ENCODE measurements at regions not wholly inside any gene's neighbourhood (a gene's known extent, or its start where the extent isn't known, plus 50 kb on each side); places are given as distances from the start of the nearest gene placed in this dataset.
"Not testable (repeated sequence)": the region's sequence is repeated elsewhere in the genome, so short reads cannot be mapped to it uniquely, and the experiment has no call there.

DNA sequence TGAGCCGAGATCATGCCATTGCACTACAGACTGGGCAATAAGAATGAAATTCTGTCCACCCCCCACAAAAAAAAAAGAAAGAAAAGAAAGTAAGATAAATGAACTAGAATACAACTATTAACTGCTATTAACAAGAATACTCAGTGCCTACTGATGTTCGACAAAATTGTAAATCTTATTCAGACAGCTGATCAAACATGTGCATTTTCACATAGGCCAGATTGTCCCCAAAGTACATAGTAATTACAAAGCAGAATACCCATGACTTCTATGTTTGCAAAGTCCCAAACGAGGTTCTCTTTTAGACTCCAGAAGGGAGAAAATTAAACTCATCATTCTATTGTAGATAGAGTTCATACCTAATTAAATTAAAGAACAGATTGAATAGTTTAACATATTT, 113.4 kb downstream of the UFM1 start:
- Histone ChIP-seq H2BK5ac (ENCODE audit: low read length) (no peak overlapping the region), H2AFZ (ENCODE audit: low read length) (no peak overlapping the region), H3K4ac (ENCODE audit: low read length) (no peak overlapping the region), H3K14ac (ENCODE audit: low read length) (no peak overlapping the region), H2AK5ac (ENCODE audit: low read depth, low read length) (no peak overlapping the region), H3K27ac (replicated peaks; ENCODE audit: low read length) (no peak overlapping the region), H3K36me3 (replicated peaks in 1 of 2; ENCODE audit: control insufficient read depth in 2 of 2, insufficient read depth in 2 of 2, low read length in 2 of 2) (no peaks in the 10 kb centered on the region), H2BK12ac (ENCODE audit: low read length) (no peak overlapping the region), H3K79me1 (ENCODE audit: low read depth, low read length) (no peaks in the 10 kb centered on the region), H3K23ac (ENCODE audit: low read depth, low read length, poor library complexity) (no peak overlapping the region), H4K91ac (ENCODE audit: low read depth, low read length, poor library complexity) (no peak overlapping the region), H4K8ac (ENCODE audit: low read depth, low read length) (no peak overlapping the region), H3K4me1 (ENCODE audit: control insufficient read depth in 2 of 2, insufficient read depth in 1 of 2, low read depth in 1 of 2, low read length in 2 of 2) (no peaks in the 10 kb centered on the region), H3K27me3 (ENCODE audit: control insufficient read depth in 3 of 3, insufficient read depth in 3 of 3, low read depth in 1 of 3, low read length in 3 of 3) (no peaks in the 10 kb centered on the region), H3K9ac (ENCODE audit: low read depth, low read length, poor library complexity) (no peak overlapping the region), H3K9me3 (replicated peaks in 1 of 2; ENCODE audit: control insufficient read depth in 2 of 2, insufficient read depth in 1 of 2, low read depth in 1 of 2, low read length in 2 of 2) (peaks cover 0 to 3% of the 10 kb centered on the region in 2 donors), H3K4me2 (ENCODE audit: insufficient read depth, low read length, poor library complexity, severe bottlenecking) (no peak overlapping the region), H3K18ac (ENCODE audit: low read length) (no peak overlapping the region), H3K4me3 (ENCODE audit: low read length in 2 of 2) (no peak overlapping the region), H2BK15ac (ENCODE audit: low read length) (no peak overlapping the region), H2BK120ac (ENCODE audit: low read depth, low read length) (no peak overlapping the region)
- WGBS, 2 donors (ENCODE audit: extremely low coverage in 2 of 2, insufficient read length in 2 of 2, insufficient replicate concordance in 1 of 2) = no CpG with 5 or more reads among the region's 3 CpGs
- DNase-seq (ENCODE audit: low spot score) = no peak

DNA sequence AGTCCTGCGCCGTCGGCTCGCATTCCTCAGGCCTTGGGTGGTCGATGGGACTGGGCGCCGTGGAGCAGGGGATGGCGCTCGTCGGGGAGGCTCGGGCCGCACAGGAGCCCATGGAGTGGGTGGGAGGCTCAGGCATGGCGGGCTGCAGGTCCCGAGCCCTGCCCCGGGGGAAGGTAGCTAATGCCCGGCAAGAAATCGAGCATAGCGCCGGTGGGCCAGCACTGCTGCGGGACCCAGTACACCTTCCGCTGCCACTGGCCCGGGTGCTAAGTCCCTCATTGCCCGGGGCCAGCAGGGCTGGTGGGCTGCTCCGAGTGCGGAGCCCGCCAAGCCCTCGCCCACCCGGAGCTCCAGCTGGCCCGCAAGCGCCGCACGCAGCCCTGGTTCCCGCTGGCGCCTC, 122.8 kb downstream of the UFM1 start:
- not testable (repeated sequence) for H3K9ac ChIP-seq (ENCODE audit: low read depth, low read length, poor library complexity); H3K9me3 ChIP-seq (replicated peaks in 1 of 2; ENCODE audit: control insufficient read depth in 2 of 2, insufficient read depth in 1 of 2, low read depth in 1 of 2, low read length in 2 of 2); H3K14ac ChIP-seq (ENCODE audit: low read length); H4K91ac ChIP-seq (ENCODE audit: low read depth, low read length, poor library complexity); H3K79me1 ChIP-seq (ENCODE audit: low read depth, low read length); H2BK15ac ChIP-seq (ENCODE audit: low read length); H3K27me3 ChIP-seq (ENCODE audit: control insufficient read depth in 3 of 3, insufficient read depth in 3 of 3, low read depth in 1 of 3, low read length in 3 of 3); H3K36me3 ChIP-seq (replicated peaks in 1 of 2; ENCODE audit: control insufficient read depth in 2 of 2, insufficient read depth in 2 of 2, low read length in 2 of 2); DNase-seq (ENCODE audit: low spot score); H3K18ac ChIP-seq (ENCODE audit: low read length); H3K4me3 ChIP-seq (ENCODE audit: low read length in 2 of 2); H4K8ac ChIP-seq (ENCODE audit: low read depth, low read length); H2BK12ac ChIP-seq (ENCODE audit: low read length); H3K23ac ChIP-seq (ENCODE audit: low read depth, low read length, poor library complexity); H3K4me2 ChIP-seq (ENCODE audit: insufficient read depth, low read length, poor library complexity, severe bottlenecking); H3K4me1 ChIP-seq (ENCODE audit: control insufficient read depth in 2 of 2, insufficient read depth in 1 of 2, low read depth in 1 of 2, low read length in 2 of 2); H3K4ac ChIP-seq (ENCODE audit: low read length); H2AK5ac ChIP-seq (ENCODE audit: low read depth, low read length); H2BK120ac ChIP-seq (ENCODE audit: low read depth, low read length); H3K27ac ChIP-seq (replicated peaks; ENCODE audit: low read length); H2AFZ ChIP-seq (ENCODE audit: low read length); H2BK5ac ChIP-seq (ENCODE audit: low read length)
- WGBS, 2 donors (ENCODE audit: extremely low coverage in 2 of 2, insufficient read length in 2 of 2, insufficient replicate concordance in 1 of 2) = no CpG with 5 or more reads among the region's 34 CpGs

DNA sequence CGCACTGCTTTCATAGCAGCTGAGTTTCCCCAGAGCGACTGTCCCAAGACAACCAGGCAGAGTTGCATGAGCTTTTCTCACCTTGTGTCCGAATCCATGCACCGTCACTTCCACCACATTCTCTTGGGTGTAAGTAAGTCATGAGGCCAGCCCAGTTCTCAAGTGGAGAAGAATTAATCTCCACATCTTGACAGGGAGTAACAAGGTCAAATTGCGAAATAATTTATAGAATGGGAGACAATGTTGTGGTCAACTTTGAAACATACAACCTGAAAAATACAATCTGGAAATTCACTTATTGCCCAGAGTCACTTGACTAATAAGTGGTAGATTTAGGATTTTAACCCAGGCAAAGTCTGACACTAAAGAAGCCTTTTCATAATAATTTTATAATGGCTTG, 123.7 kb downstream of the UFM1 start:
- Histone ChIP-seq H3K14ac (ENCODE audit: low read length) (no peak overlapping the region), H2BK12ac (ENCODE audit: low read length) (no peak overlapping the region), H3K18ac (ENCODE audit: low read length) (no peak overlapping the region), H2AK5ac (ENCODE audit: low read depth, low read length) (no peak overlapping the region), H2BK120ac (ENCODE audit: low read depth, low read length) (no peak overlapping the region), H3K9me3 (replicated peaks in 1 of 2; ENCODE audit: control insufficient read depth in 2 of 2, insufficient read depth in 1 of 2, low read depth in 1 of 2, low read length in 2 of 2) (peaks cover 0 to 1% of the 10 kb centered on the region in 2 donors), H2BK15ac (ENCODE audit: low read length) (no peak overlapping the region), H2BK5ac (ENCODE audit: low read length) (no peak overlapping the region), H3K27me3 (ENCODE audit: control insufficient read depth in 3 of 3, insufficient read depth in 3 of 3, low read depth in 1 of 3, low read length in 3 of 3) (no peaks in the 10 kb centered on the region), H3K4me2 (ENCODE audit: insufficient read depth, low read length, poor library complexity, severe bottlenecking) (no peak overlapping the region), H3K4ac (ENCODE audit: low read length) (no peak overlapping the region), H3K4me1 (ENCODE audit: control insufficient read depth in 2 of 2, insufficient read depth in 1 of 2, low read depth in 1 of 2, low read length in 2 of 2) (no peaks in the 10 kb centered on the region), H4K8ac (ENCODE audit: low read depth, low read length) (no peak overlapping the region), H3K23ac (ENCODE audit: low read depth, low read length, poor library complexity) (no peak overlapping the region), H3K79me1 (ENCODE audit: low read depth, low read length) (no peaks in the 10 kb centered on the region), H3K9ac (ENCODE audit: low read depth, low read length, poor library complexity) (no peak overlapping the region), H3K27ac (replicated peaks; ENCODE audit: low read length) (no peak overlapping the region), H3K36me3 (replicated peaks in 1 of 2; ENCODE audit: control insufficient read depth in 2 of 2, insufficient read depth in 2 of 2, low read length in 2 of 2) (no peaks in the 10 kb centered on the region), H2AFZ (ENCODE audit: low read length) (no peak overlapping the region), H3K4me3 (ENCODE audit: low read length in 2 of 2) (no peak overlapping the region), H4K91ac (ENCODE audit: low read depth, low read length, poor library complexity) (no peak overlapping the region)
- no CpG with 5 or more reads among the region's 5 CpGs for WGBS, 2 donors (ENCODE audit: extremely low coverage in 2 of 2, insufficient read length in 2 of 2, insufficient replicate concordance in 1 of 2)
- no peak for DNase-seq (ENCODE audit: low spot score)

DNA sequence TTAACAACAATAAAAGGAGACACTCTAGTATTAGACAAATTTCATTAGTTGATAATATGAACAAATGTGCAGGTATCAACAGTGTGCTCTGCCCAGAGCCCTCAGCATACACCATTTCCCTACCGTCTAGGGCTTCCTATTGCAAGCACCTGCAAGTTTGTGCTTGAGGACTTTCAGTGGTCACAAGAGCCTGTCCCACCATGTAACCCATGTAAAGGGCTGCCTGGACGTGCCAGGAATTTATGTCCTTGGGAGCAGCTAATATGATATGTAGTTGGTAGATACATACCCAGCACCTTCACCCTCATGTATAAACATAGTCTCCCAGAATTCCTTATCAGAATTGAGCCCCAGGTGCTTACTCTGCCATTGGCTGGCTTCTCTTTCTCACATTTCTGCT, 128.0 kb downstream of the UFM1 start:
- H3K23ac ChIP-seq (ENCODE audit: low read depth, low read length, poor library complexity) = no peak overlapping the region
- no peaks in the 10 kb centered on the region for H3K4me1 ChIP-seq (ENCODE audit: control insufficient read depth in 2 of 2, insufficient read depth in 1 of 2, low read depth in 1 of 2, low read length in 2 of 2)
- WGBS, 2 donors (ENCODE audit: extremely low coverage in 2 of 2, insufficient read length in 2 of 2, insufficient replicate concordance in 1 of 2) = no CpG with 5 or more reads among the region's 2 CpGs
- H4K8ac ChIP-seq (ENCODE audit: low read depth, low read length) = no peak overlapping the region
- no peak overlapping the region for H3K4ac ChIP-seq (ENCODE audit: low read length)
- no peak overlapping the region for H3K14ac ChIP-seq (ENCODE audit: low read length)
- no peak overlapping the region for H4K91ac ChIP-seq (ENCODE audit: low read depth, low read length, poor library complexity)
- H3K27me3 ChIP-seq (ENCODE audit: control insufficient read depth in 3 of 3, insufficient read depth in 3 of 3, low read depth in 1 of 3, low read length in 3 of 3) = no peaks in the 10 kb centered on the region
- no peak overlapping the region for H3K4me2 ChIP-seq (ENCODE audit: insufficient read depth, low read length, poor library complexity, severe bottlenecking)
- H3K27ac ChIP-seq (replicated peaks; ENCODE audit: low read length) = no peak overlapping the region
- H2BK5ac ChIP-seq (ENCODE audit: low read length) = no peak overlapping the region
- H2BK15ac ChIP-seq (ENCODE audit: low read length) = no peak overlapping the region
- no peak overlapping the region for H3K9ac ChIP-seq (ENCODE audit: low read depth, low read length, poor library complexity)
- no peak overlapping the region for H3K4me3 ChIP-seq (ENCODE audit: low read length in 2 of 2)
- no peaks in the 10 kb centered on the region for H3K79me1 ChIP-seq (ENCODE audit: low read depth, low read length)
- H3K18ac ChIP-seq (ENCODE audit: low read length) = no peak overlapping the region
- peaks cover 0 to 1% of the 10 kb centered on the region in 2 donors for H3K9me3 ChIP-seq (replicated peaks in 1 of 2; ENCODE audit: control insufficient read depth in 2 of 2, insufficient read depth in 1 of 2, low read depth in 1 of 2, low read length in 2 of 2)
- no peaks in the 10 kb centered on the region for H3K36me3 ChIP-seq (replicated peaks in 1 of 2; ENCODE audit: control insufficient read depth in 2 of 2, insufficient read depth in 2 of 2, low read length in 2 of 2)
- H2AFZ ChIP-seq (ENCODE audit: low read length) = no peak overlapping the region
- no peak overlapping the region for H2AK5ac ChIP-seq (ENCODE audit: low read depth, low read length)
- no peak overlapping the region for H2BK120ac ChIP-seq (ENCODE audit: low read depth, low read length)
- no peak for DNase-seq (ENCODE audit: low spot score)
- H2BK12ac ChIP-seq (ENCODE audit: low read length) = no peak overlapping the region

Data from neuronal stem cell (in vitro differentiated cells).